H9 (cell line): ENCODE measurements at regions not wholly inside any gene's neighbourhood (a gene's known extent, or its start where the extent isn't known, plus 50 kb on each side); places are given as distances from the start of the nearest gene placed in this dataset.

Source experiments
- DNase-seq: peaks from one replicate; pipeline ENCODE4 v3.0.0-alpha.2; 2017
- H2AFZ ChIP-seq: one replicate; pipeline ENCODE4 v1.6.1; 2013; ENCODE audit warnings: mild to moderate bottlenecking, low read length, control low read depth, moderate library complexity
- H2AK5ac ChIP-seq: 2 replicates; pipeline ENCODE4 v1.6.1; 2013; ENCODE audit warnings: low read length, control low read depth, mixed read lengths; ENCODE audit not compliant: insufficient read length
- H2BK120ac ChIP-seq: one replicate; pipeline ENCODE4 v1.6.1; 2013; ENCODE audit warnings: low read depth, mild to moderate bottlenecking, low read length, control low read depth, inconsistent platforms; ENCODE audit not compliant: poor library complexity, severe bottlenecking
- H2BK12ac ChIP-seq: 2 replicates; pipeline ENCODE4 v1.6.1; 2013; ENCODE audit warnings: low read length, control low read depth, mixed read lengths, low read depth; ENCODE audit not compliant: insufficient read length
- H2BK15ac ChIP-seq: 2 replicates; pipeline ENCODE4 v1.6.1; 2013; ENCODE audit warnings: low read depth, low read length, control low read depth
- H2BK20ac ChIP-seq: one replicate; pipeline ENCODE4 v1.6.1; 2013; ENCODE audit warnings: low read depth, mild to moderate bottlenecking, low read length, control low read depth, inconsistent platforms; ENCODE audit not compliant: poor library complexity, severe bottlenecking
- H2BK5ac ChIP-seq: 2 replicates; pipeline ENCODE4 v1.6.1; 2013; ENCODE audit warnings: low read length, control low read depth, mixed read lengths; ENCODE audit not compliant: insufficient read length
- H3K14ac ChIP-seq: 2 replicates; pipeline ENCODE4 v1.6.1; 2013; ENCODE audit warnings: low read length, control low read depth; ENCODE audit not compliant: insufficient read depth
- H3K18ac ChIP-seq: 2 replicates; pipeline ENCODE4 v1.6.1; 2013; ENCODE audit warnings: low read depth, mild to moderate bottlenecking, mixed read lengths, low read length, control low read depth; ENCODE audit not compliant: insufficient read length
- H3K23ac ChIP-seq: 2 replicates; pipeline ENCODE4 v1.6.1; 2013; ENCODE audit warnings: low read length, control low read depth, mixed read lengths, low read depth; ENCODE audit not compliant: insufficient read length
- H3K23me2 ChIP-seq: 2 replicates; pipeline ENCODE4 v1.6.1; 2013; ENCODE audit warnings: low read depth, mild to moderate bottlenecking, mixed read lengths, low read length, control low read depth; ENCODE audit not compliant: insufficient read length, poor library complexity, severe bottlenecking
- H3K27ac ChIP-seq: 2 replicates; pipeline ENCODE4 v1.5.1; 2013; ENCODE audit warnings: low read length, control low read depth, mixed read lengths, low read depth; ENCODE audit not compliant: insufficient read length
- H3K27me3 ChIP-seq: 2 replicates; pipeline ENCODE4 v1.6.1; 2013; ENCODE audit warnings: low read length, control low read depth, inconsistent platforms; ENCODE audit not compliant: insufficient read depth
- H3K4ac ChIP-seq: 2 replicates; pipeline ENCODE4 v1.6.1; 2013; ENCODE audit warnings: low read depth, mild to moderate bottlenecking, control low read depth, inconsistent platforms, low read length, moderate library complexity
- H3K4me1 ChIP-seq: 2 replicates; pipeline ENCODE4 v1.6.1; 2013; ENCODE audit warnings: low read length, control low read depth, inconsistent platforms; ENCODE audit not compliant: insufficient read depth
- H3K4me2 ChIP-seq: 2 replicates; pipeline ENCODE4 v1.6.1; 2013; ENCODE audit warnings: low read length, control low read depth, mixed read lengths; ENCODE audit not compliant: insufficient read length, insufficient read depth
- H3K56ac ChIP-seq: 2 replicates; pipeline ENCODE4 v1.6.1; 2013; ENCODE audit warnings: low read depth, mild to moderate bottlenecking, mixed read lengths, low read length, control low read depth; ENCODE audit not compliant: insufficient read length
- H3K79me1 ChIP-seq: 2 replicates; pipeline ENCODE4 v1.6.1; 2013; ENCODE audit warnings: low read depth, mild to moderate bottlenecking, moderate library complexity, low read length, control low read depth, inconsistent platforms; ENCODE audit not compliant: insufficient read depth, poor library complexity, severe bottlenecking
- H3K79me2 ChIP-seq: 2 replicates; pipeline ENCODE4 v1.6.1; 2013; ENCODE audit warnings: low read length, control low read depth, inconsistent platforms; ENCODE audit not compliant: insufficient read depth
- H3K9ac ChIP-seq: 2 replicates; pipeline ENCODE4 v1.6.1; 2013; ENCODE audit warnings: low read length, control low read depth, mixed read lengths; ENCODE audit not compliant: insufficient read length; ENCODE audit errors: extremely low read depth
- H3K9me3 ChIP-seq: one replicate; pipeline ENCODE4 v1.6.1; 2013; ENCODE audit warnings: low read depth, low read length, inconsistent platforms; ENCODE audit not compliant: control insufficient read depth
- H3T11ph ChIP-seq: one replicate; pipeline ENCODE4 v1.6.1; 2013; ENCODE audit warnings: mild to moderate bottlenecking, low read length, control low read depth, inconsistent platforms
- H4K20me1 ChIP-seq: one replicate; pipeline ENCODE4 v1.6.1; 2013; ENCODE audit not compliant: control insufficient read depth, insufficient read length, insufficient read depth
- H4K5ac ChIP-seq: 2 replicates; pipeline ENCODE4 v1.6.1; 2013; ENCODE audit warnings: low read depth, mild to moderate bottlenecking, mixed read lengths, low read length, control low read depth; ENCODE audit not compliant: insufficient read length
- H4K8ac ChIP-seq: replicated peaks from 2 replicates; pipeline ENCODE4 v1.6.1; 2013; ENCODE audit warnings: low read length, control low read depth, mixed read lengths, low read depth; ENCODE audit not compliant: insufficient read length
- H4K91ac ChIP-seq: 2 replicates; pipeline ENCODE4 v1.6.1; 2013; ENCODE audit warnings: low read depth, mild to moderate bottlenecking, moderate library complexity, mixed read lengths, low read length, control low read depth; ENCODE audit not compliant: insufficient read length
- H3K27ac Mint-ChIP-seq, 3 experiments: 2 replicates in 2 of 3; 3 replicates in 1 of 3; pipeline ENCODE4 v1.8.0; 2020 to 2021; ENCODE audit warnings: mixed read lengths in 3 of 3, mild to moderate bottlenecking in 1 of 3, moderate library complexity in 1 of 3
- H3K27me3 Mint-ChIP-seq: 2 replicates; pipeline ENCODE4 v1.8.0; 2021; ENCODE audit warnings: low read depth, mild to moderate bottlenecking, moderate library complexity, mixed read lengths
- H3K36me3 Mint-ChIP-seq, 3 experiments: 2 replicates in 2 of 3; 3 replicates in 1 of 3; pipeline ENCODE4 v1.8.0; 2020 to 2021; ENCODE audit warnings: low read depth in 3 of 3, mixed read lengths in 3 of 3; ENCODE audit not compliant: insufficient read depth in 1 of 3
- H3K4me1 Mint-ChIP-seq, 2 experiments: 2 replicates each; pipeline ENCODE4 v1.8.0; 2020; ENCODE audit warnings: mixed read lengths in 2 of 2
- H3K4me3 Mint-ChIP-seq, 2 experiments: 2 replicates in 1 of 2; 3 replicates in 1 of 2; pipeline ENCODE4 v1.8.0; 2020 to 2021; ENCODE audit warnings: mild to moderate bottlenecking in 2 of 2, mixed read lengths in 2 of 2, moderate library complexity in 1 of 2
- H3K9me3 Mint-ChIP-seq, 2 experiments: 2 replicates in 1 of 2; 3 replicates in 1 of 2; pipeline ENCODE4 v1.8.0; 2020; ENCODE audit warnings: mild to moderate bottlenecking in 2 of 2, mixed read lengths in 2 of 2, moderate library complexity in 1 of 2
- CTCF ChIP-seq: fragments of 200-600 bp; sonication (generic); conservative IDR thresholded peaks from 3 replicates; pipeline ENCODE4 v1.8.0; 2021; ENCODE audit warnings: antibody characterized with exemption, mild to moderate bottlenecking
- WGBS: extraction: QIAGEN DNeasy Blood & Tissue Kit; methylation state at CpG from one replicate; pipeline ENCODE4 v1.1.7; 2013; ENCODE audit warnings: missing lambda C conversion rate, low lambda C conversion rate, mixed read lengths; ENCODE audit not compliant: insufficient read length; ENCODE audit errors: extremely low coverage; 5-methylcytosine and 5-hydroxymethylcytosine counted together

- no CpG with 5 or more reads among the region's 2 CpGs for WGBS
- Mint-ChIP-seq H3K9me3 (no peaks in the 10 kb centered on the region), H3K27ac (no peak overlapping the region), H3K4me3 (no peak overlapping the region), H3K27me3 (no peaks in the 10 kb centered on the region), H3K36me3 (no peaks in the 10 kb centered on the region), H3K4me1 (peaks cover 3 to 4% of the 10 kb centered on the region in 2 experiments; a peak in 3 of 4 replicates)
- no peaks in the 10 kb centered on the region for H3K23me2 ChIP-seq
- no peak overlapping the region for H3K14ac ChIP-seq
- no peaks in the 10 kb centered on the region for H3K9me3 ChIP-seq
- H3K56ac ChIP-seq, result no peak overlapping the region
- no peak overlapping the region for H2AFZ ChIP-seq
- no peak for DNase-seq
- H2BK5ac ChIP-seq, result no peak overlapping the region
- H2AK5ac ChIP-seq, result no peak overlapping the region
- H2BK15ac ChIP-seq, result no peak overlapping the region
- H3K79me1 ChIP-seq, result no peaks in the 10 kb centered on the region
- no peak for TF ChIP-seq CTCF
- H3K79me2 ChIP-seq, result no peaks in the 10 kb centered on the region
- H3K4ac ChIP-seq, result no peak overlapping the region
- H3K27me3 ChIP-seq, result no peaks in the 10 kb centered on the region
- H3K23ac ChIP-seq, result no peak overlapping the region
- no peak overlapping the region for H3K27ac ChIP-seq
- no peak overlapping the region for H3T11ph ChIP-seq
- H4K8ac ChIP-seq, result no peak overlapping the region
- H4K91ac ChIP-seq, result no peak overlapping the region
- 0 out of 2 replicates have a peak, but pooled peaks cover 3% of the 10 kb centered on the region for H3K4me1 ChIP-seq
- no peak overlapping the region for H2BK120ac ChIP-seq
- no peak overlapping the region for H2BK12ac ChIP-seq
- no peak overlapping the region for H3K4me2 ChIP-seq
- H3K9ac ChIP-seq, result no peak overlapping the region
- H4K20me1 ChIP-seq, result no peaks in the 10 kb centered on the region
- no peak overlapping the region for H4K5ac ChIP-seq
- H2BK20ac ChIP-seq, result no peak overlapping the region
- H3K18ac ChIP-seq, result no peak overlapping the region
These were observed 312.1 kb downstream of the SOX2 start for GRCh38 chr3:182023843-182024242.
